SK-N-SH treated with all-trans-retinoic acid at 6 μM for 48 hours (cell line): ENCODE measurements at regions not wholly inside any gene's neighbourhood (a gene's known extent, or its start where the extent isn't known, plus 50 kb on each side); places are given as distances from the start of the nearest gene placed in this dataset.

Source experiments
- ARNTL ChIP-seq: fragments of 450-650 bp; formaldehyde crosslinking; IDR thresholded peaks from 2 replicates; pipeline ENCODE4 v1.5.0; 2020; ENCODE audit warnings: low read depth, mild to moderate bottlenecking, moderate library complexity, borderline replicate concordance
- CREB5 ChIP-seq: fragments of 250-450 bp; sonication (Bioruptor Pico); IDR thresholded peaks from 2 replicates; pipeline ENCODE4 v1.5.1; 2020; ENCODE audit warnings: low read depth, mild to moderate bottlenecking, moderate library complexity
- CSDC2 ChIP-seq: fragments of 250-450 bp; sonication (Bioruptor Pico); IDR thresholded peaks from 2 replicates; pipeline ENCODE4 v1.5.0; 2020; ENCODE audit warnings: mild to moderate bottlenecking, moderate library complexity
- ESRRG ChIP-seq: fragments of 250-450 bp; sonication (Bioruptor Pico); IDR thresholded peaks from 2 replicates; pipeline ENCODE4 v1.6.1; 2021; ENCODE audit warnings: mild to moderate bottlenecking
- GLIS3 ChIP-seq: fragments of 250-450 bp; sonication (Bioruptor Pico); IDR thresholded peaks from 2 replicates; pipeline ENCODE4 v1.5.0; 2020; ENCODE audit warnings: mild to moderate bottlenecking, moderate library complexity
- OSR1 ChIP-seq: fragments of 250-450 bp; sonication (Bioruptor Pico); IDR thresholded peaks from 2 replicates; pipeline ENCODE4 v1.8.0; 2022; ENCODE audit warnings: moderate library complexity, mild to moderate bottlenecking, inconsistent platforms
- PPARA ChIP-seq: fragments of 250-450 bp; sonication (Bioruptor Pico); IDR thresholded peaks from 2 replicates; pipeline ENCODE4 v1.5.0; 2020; ENCODE audit warnings: mild to moderate bottlenecking, borderline replicate concordance
- RARB ChIP-seq: fragments of 250-450 bp; sonication (Bioruptor Pico); IDR thresholded peaks from 2 replicates; pipeline ENCODE4 v1.8.0; 2021; ENCODE audit warnings: mild to moderate bottlenecking, moderate library complexity
- ZFP3 ChIP-seq: fragments of 250-450 bp; sonication (Bioruptor Pico); IDR thresholded peaks from 2 replicates; pipeline ENCODE4 v1.5.0; 2020; ENCODE audit warnings: mild to moderate bottlenecking, moderate library complexity
- ZFP30 ChIP-seq: fragments of 450-650 bp; formaldehyde crosslinking; IDR thresholded peaks from 2 replicates; pipeline ENCODE4 v1.5.0; 2022; ENCODE audit warnings: mild to moderate bottlenecking, moderate library complexity
- ZNF565 ChIP-seq: fragments of 450-650 bp; formaldehyde crosslinking; conservative IDR thresholded peaks from 2 replicates; pipeline ENCODE4 v1.5.0; 2020; ENCODE audit warnings: low read depth, mild to moderate bottlenecking, moderate library complexity
- ZNF70 ChIP-seq: fragments of 450-650 bp; formaldehyde crosslinking; IDR thresholded peaks from 2 replicates; pipeline ENCODE4 v1.5.0; 2020; ENCODE audit warnings: mild to moderate bottlenecking, moderate library complexity
- TF ChIP-seq, protein P1 (sequence below): fragments of 250-450 bp; sonication (Bioruptor Pico); IDR thresholded peaks from 2 replicates; pipeline ENCODE4 v1.8.0; 2020; ENCODE audit warnings: mild to moderate bottlenecking, moderate library complexity, borderline replicate concordance
- TF ChIP-seq, protein P2 (sequence below): fragments of 250-450 bp; sonication (Bioruptor Pico); IDR thresholded peaks from 2 replicates; pipeline ENCODE4 v1.5.0; 2020; ENCODE audit warnings: mild to moderate bottlenecking, moderate library complexity

DNA sequence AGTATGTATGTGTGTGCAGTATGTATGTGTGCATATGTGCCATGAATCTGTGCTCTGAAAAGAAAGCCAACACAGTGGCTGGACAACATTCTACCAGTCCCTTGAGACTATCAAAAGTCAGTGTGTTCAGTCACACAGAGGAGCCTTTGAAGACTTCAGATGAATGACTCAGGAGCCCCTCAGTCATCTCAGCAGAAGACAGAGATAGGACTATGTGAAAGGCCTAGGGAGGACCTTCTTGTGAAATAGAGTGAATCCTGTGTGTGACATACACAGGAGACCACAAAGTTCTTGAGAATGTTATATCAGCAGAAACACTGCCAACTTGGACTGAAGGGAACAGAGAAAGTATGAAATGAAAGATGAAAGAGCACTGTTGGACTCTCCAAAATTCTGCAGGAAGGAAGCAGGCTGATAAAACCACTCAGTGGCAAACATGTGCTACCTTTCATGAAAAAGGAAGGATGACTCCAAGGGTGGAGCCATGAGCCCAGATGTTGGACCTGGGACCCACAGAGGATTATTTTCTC lies 108.4 kb downstream of the METRNL start:
- TF ChIP-seq ARNTL (CRISPR knock-in tag) (no peak), ZNF70 (no peak), PPARA (CRISPR knock-in tag) (no peak), RARB (no peak), GLIS3 (CRISPR knock-in tag) (no peak), ZFP3 (no peak), OSR1 (CRISPR knock-in tag) (no peak), ZFP30 (no peak), ZNF565 (CRISPR knock-in tag) (no peak), ESRRG (no peak), CREB5 (CRISPR knock-in tag) (no peak), CSDC2 (CRISPR knock-in tag) (no peak)
- TF ChIP-seq, protein P1, sequence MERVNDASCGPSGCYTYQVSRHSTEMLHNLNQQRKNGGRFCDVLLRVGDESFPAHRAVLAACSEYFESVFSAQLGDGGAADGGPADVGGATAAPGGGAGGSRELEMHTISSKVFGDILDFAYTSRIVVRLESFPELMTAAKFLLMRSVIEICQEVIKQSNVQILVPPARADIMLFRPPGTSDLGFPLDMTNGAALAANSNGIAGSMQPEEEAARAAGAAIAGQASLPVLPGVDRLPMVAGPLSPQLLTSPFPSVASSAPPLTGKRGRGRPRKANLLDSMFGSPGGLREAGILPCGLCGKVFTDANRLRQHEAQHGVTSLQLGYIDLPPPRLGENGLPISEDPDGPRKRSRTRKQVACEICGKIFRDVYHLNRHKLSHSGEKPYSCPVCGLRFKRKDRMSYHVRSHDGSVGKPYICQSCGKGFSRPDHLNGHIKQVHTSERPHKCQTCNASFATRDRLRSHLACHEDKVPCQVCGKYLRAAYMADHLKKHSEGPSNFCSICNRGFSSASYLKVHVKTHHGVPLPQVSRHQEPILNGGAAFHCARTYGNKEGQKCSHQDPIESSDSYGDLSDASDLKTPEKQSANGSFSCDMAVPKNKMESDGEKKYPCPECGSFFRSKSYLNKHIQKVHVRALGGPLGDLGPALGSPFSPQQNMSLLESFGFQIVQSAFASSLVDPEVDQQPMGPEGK (CRISPR knock-in tag) = no peak
- TF ChIP-seq, protein P2, sequence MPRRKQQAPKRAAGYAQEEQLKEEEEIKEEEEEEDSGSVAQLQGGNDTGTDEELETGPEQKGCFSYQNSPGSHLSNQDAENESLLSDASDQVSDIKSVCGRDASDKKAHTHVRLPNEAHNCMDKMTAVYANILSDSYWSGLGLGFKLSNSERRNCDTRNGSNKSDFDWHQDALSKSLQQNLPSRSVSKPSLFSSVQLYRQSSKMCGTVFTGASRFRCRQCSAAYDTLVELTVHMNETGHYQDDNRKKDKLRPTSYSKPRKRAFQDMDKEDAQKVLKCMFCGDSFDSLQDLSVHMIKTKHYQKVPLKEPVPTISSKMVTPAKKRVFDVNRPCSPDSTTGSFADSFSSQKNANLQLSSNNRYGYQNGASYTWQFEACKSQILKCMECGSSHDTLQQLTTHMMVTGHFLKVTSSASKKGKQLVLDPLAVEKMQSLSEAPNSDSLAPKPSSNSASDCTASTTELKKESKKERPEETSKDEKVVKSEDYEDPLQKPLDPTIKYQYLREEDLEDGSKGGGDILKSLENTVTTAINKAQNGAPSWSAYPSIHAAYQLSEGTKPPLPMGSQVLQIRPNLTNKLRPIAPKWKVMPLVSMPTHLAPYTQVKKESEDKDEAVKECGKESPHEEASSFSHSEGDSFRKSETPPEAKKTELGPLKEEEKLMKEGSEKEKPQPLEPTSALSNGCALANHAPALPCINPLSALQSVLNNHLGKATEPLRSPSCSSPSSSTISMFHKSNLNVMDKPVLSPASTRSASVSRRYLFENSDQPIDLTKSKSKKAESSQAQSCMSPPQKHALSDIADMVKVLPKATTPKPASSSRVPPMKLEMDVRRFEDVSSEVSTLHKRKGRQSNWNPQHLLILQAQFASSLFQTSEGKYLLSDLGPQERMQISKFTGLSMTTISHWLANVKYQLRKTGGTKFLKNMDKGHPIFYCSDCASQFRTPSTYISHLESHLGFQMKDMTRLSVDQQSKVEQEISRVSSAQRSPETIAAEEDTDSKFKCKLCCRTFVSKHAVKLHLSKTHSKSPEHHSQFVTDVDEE (CRISPR knock-in tag) = no peak
